ACHN (cell line): ENCODE measurements at regions not wholly inside any gene's neighbourhood (a gene's known extent, or its start where the extent isn't known, plus 50 kb on each side); places are given as distances from the start of the nearest gene placed in this dataset.
A peak's percentile ranks its signal among the peaks of the same experiment; 100 is the strongest.

Experiments used
- DNase-seq: peaks from one replicate; pipeline ENCODE4 v3.0.0-alpha.2; 2015
- in situ Hi-C: cut with HindIII; loops from 2 replicates; pipeline ENCODE4 v1.10.0; 2017; ENCODE audit warnings: low sequenced_read_pairs, low pct_ligation_motif_present, low pct_unique_long_range_greater_than_20kb

GRCh38 chr1:39106801-39107327, 80.7 kb downstream of the NDUFS5 start:
- in situ Hi-C loops, result no loop called here
- no peak for DNase-seq

- in situ Hi-C loops, result no loop called here
- DNase-seq, result no peak
These were observed 81.5 kb downstream of the NDUFS5 start for GRCh38 chr1:39107341-39108290.

DNA sequence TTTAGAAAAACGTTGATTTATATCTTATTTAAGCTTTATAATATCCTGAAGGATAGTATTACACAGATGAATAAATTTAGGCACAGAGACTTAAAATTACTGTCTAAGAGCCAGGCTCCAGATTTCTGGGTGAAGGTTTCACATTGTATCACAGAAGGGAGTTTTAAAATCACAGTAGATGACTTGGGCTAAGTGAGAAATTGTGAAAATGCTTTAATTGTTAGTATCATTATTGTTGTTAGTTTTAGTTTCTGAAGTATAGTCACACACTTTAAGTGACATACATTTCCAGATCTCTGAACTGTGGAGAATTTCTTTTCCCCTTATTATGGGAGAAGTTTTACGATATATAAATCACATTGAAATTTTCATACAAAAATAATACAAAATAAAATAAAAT, 83.5 kb downstream of the NDUFS5 start:
- in situ Hi-C loops, result no loop called here
- DNase-seq, result no peak

DNA sequence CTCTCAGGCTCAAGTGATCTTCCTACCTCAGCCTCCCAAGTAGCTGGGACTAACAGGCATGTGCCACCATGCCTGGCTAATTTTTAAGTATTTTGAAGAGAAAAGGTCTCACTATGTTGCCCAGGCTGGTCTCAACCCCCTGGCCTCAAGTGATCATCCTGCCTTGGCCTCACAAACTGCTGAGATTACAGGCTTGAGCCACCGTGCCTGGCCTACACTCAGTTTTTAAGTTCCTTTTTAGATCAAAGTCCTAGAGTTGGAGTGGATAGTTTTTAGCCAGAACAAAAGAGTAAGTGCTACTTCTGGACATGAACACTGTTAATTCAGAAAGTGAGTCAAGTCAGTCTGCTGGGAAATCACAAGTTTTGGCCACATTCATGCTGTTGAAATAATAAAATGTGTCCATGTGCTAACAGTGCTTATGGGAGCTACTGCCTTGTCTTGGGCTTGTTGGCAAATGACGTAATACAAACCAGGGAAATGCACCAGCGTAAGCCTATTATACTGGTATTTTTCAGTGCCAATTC, 84.2 kb downstream of the NDUFS5 start:
- in situ Hi-C loops, result no loop called here
- no peak for DNase-seq

GRCh38 chr1:39110882-39111281, 84.7 kb downstream of the NDUFS5 start:
- DNase-seq, result no peak
- in situ Hi-C loops, result no loop called here

- in situ Hi-C loops, result no loop called here
These were observed 87.1 kb downstream of the NDUFS5 start for GRCh38 chr1:39113109-39113743.

DNA sequence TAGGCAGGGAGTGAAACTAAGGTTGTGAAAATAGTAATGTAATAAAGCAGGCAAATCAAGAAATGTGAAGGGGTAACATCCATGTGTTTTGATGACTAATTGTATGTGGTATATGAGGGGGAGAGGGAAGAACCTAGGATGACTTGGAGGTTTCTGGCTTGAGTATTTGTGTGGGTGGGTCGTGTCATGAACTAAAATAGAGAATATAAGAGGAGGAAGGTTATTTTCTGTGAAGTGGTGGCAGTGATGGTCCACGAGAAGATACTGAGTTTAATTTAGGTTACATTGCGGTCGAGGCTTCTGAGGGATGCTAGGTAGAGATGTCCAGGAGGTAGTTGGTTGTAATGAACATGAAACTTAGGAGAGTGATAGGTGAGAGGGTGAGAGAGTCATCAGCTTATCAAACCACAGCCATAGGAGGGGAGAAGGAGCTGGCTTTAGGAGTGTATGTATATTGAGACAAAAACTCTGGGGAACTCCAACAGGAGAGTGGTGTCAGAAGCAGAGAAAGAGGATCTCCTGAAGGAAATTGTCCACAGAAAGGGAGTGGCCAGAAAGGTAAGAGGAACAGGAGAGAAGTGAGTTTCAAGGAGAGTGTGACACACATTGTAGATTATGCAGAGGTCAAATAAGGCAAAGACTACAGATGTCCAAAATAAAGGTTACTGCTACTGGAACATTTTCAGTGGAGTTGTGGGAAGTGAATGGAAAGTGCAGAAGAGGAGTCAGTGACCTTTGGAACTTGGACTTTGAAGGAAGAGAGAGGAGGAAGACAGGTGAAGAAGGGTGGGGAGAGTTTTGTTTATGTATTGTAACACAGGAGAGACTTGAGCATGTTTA, 89.0 kb upstream of the MACF1 start:
- DNase-seq, result no peak
- in situ Hi-C loops, result no loop called here

More at GRCh38 chr1:39113109-39113743, 87.1 kb downstream of the NDUFS5 start:
- no peak for DNase-seq

- in situ Hi-C loops, result no loop called here
- no peak for DNase-seq
These were observed 88.3 kb upstream of the MACF1 start for GRCh38 chr1:39116116-39116607.

DNA sequence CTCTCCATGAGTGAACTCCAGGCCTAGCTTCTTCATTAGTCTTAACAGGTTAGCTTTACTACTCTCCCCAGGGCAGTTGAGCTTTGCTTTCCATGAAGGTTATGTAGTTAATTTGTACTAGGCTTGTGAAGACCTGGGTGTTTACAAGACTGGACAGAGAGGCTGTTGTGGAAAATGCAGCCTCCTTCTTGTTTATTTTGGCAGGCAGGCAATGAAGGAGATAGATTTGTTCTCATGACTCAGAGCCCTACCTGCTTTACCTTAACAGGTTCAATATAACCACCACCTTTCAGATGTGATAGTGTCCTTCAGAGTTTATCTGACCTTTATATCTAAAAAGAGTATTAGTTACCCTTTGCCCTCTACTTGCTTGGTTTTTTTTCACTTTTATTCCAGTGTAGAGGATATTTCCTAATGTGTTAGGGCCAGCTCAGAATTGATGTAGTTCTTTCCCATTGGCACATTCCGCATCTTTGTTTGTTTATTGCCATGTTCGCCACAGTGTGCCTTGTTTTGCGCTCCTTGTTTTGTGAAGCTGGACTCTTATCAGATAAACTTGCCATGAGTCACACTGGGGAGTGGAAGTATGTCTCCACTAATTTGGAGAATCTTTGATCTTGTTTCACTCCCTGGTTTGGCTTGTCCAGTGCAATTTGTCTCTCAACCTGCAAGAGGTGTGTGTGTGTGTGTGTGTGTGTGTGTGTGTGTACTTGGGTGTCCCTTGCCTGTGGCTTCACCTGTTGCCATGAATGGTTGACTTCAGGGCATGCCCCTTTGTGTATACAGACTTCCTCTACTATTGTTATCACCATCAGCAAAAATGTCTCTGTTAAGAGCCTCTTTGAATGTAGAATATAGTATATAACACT, 87.4 kb upstream of the MACF1 start:
- DNase-seq, result no peak
- in situ Hi-C loops, result no loop called here

DNA sequence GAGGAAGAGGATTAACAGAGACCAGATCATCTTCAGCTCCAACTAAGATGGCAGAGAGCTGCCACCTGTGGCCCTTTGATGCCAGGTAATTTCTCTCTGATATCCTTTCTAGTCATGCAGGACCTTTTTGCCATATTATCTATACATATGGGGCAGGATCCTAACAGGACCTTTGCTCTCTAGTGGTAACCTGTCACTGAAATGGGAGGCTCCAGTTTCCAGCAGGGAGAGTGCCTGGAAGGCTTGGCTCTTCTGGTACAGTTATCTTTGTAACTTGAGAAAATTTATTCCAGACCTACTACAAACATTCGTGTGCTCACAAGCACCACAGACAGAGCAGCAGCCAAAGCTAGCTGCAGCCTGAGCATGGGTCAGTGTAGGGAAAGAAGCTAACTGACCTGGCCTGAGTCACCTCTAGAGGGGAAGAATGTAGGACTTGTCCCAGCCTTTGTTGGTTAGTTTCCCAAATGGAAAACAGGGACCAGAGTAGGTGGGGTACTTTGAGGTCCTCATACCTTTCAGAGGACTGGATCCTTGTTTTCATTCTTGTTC, 86.5 kb upstream of the MACF1 start:
- DNase-seq, result no peak
- in situ Hi-C loops, result no loop called here

- in situ Hi-C loops, result no loop called here
- no peak for DNase-seq
These were observed 82.4 kb upstream of the MACF1 start for GRCh38 chr1:39122056-39122455.

GRCh38 chr1:39124282-39124681, 80.2 kb upstream of the MACF1 start:
- DNase-seq, result no peak
- in situ Hi-C loops, result no loop called here

DNA sequence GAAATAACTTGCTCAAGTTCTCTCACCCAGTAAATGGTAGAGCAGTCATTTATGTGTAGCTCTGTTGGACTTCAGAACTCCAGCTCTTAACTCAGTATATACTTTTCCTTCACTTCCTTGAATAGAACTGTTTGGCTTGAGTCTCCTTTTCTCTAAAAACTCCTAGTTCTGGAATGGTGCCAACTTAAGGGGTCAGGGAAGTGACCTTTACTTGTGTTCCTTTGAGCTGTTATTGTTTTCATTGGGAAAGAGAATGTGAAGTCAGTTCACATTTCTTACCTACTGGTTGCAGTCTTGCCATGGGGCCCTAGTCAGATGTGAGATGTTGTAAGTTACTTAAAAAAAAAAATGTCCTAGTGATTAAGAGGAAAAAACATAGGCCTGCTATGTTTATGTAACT, 77.0 kb upstream of the MACF1 start:
- DNase-seq, result no peak
- in situ Hi-C loops, result no loop called here

DNA sequence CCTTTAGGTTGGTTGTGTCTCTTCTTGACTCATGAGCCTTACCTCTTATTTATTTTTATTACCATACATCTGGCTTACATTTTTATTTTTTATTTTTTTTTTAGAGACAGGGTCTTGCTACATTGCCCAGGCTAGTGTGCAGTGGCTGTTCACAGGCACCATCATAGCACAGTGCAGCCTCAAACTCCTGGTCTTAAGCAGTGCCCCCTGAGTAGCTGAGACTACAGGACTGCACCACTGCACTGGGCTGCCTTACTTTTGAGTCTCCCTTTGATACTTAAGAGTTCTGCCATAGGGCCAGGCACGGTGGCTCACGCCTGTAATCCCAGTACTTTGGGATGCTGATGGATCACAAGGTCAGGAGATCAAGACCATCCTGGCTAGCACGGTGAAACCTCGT, 76.4 kb upstream of the MACF1 start:
- DNase-seq, result no peak
- in situ Hi-C loops, result no loop called here

DNA sequence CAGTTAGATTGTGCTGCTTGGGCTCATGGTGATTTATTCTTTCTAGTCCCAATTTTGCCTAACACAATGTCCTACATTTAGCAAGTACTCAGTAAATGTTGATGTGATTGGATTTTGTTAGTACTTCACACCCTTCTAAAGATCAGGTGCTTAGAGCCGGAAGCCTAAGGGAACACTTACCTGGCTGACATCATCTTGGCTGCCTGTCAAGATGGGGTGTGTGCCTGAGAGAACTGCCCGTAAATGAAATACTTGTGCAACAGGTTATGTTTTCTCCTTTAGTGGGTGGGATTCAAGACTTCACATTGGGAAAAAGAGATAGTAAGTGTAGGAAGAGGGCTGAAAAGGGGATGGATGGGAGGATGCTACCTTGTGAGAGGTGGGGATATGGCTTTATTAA, 75.5 kb upstream of the MACF1 start:
- in situ Hi-C loops, result no loop called here
- no peak for DNase-seq

GRCh38 chr1:39129514-39129913, 75.0 kb upstream of the MACF1 start:
- DNase-seq, result peak; percentile 55
- in situ Hi-C loops, result no loop called here

GRCh38 chr1:39130325-39130724, 74.2 kb upstream of the MACF1 start:
- no peak for DNase-seq
- in situ Hi-C loops, result no loop called here
